ENCODE measurements at regions not wholly inside any gene's neighbourhood (a gene's known extent, or its start where the extent isn't known, plus 50 kb on each side); places are given as distances from the start of the nearest gene placed in this dataset.

GRCh38 chr17:14797021-14797420, 468.1 kb downstream of the PMP22 start:
- TF ChIP-seq, protein P1, sequence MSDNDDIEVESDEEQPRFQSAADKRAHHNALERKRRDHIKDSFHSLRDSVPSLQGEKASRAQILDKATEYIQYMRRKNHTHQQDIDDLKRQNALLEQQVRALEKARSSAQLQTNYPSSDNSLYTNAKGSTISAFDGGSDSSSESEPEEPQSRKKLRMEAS (CRISPR knock-in tag; IDR thresholded peaks at IDR 0.05), result no peak
- TF ChIP-seq ZNF512 (CRISPR knock-in tag; IDR thresholded peaks at IDR 0.05; ENCODE audit: borderline replicate concordance), result no peak

All from WTC11 (cell line).